WTC11 (cell line): ENCODE measurements at regions not wholly inside any gene's neighbourhood (a gene's known extent, or its start where the extent isn't known, plus 50 kb on each side); places are given as distances from the start of the nearest gene placed in this dataset.

Experiments used
- ATAC-seq: fragments of 200-7000 bp; cut with Tn5 transposase; 2 replicates; pipeline ENCODE4 v1.10.0; 2021; ENCODE audit warnings: mild to moderate bottlenecking, moderate library complexity
- CTCF ChIA-PET: fragments of 300-600 bp; sonication (Branson Sonifier 250); formaldehyde crosslinking; loops from one replicate; lab custom pipeline; 2021; ENCODE audit warnings: antibody characterized with exemption; lab: Charles Lee
- POLR2A ChIA-PET: fragments of 350-600 bp; sonication (Branson Sonifier 250); formaldehyde crosslinking; loops from one replicate; lab custom pipeline; 2021; ENCODE audit warnings: antibody characterized with exemption; lab: Charles Lee
- DNase-seq: peaks from one replicate; pipeline ENCODE4 v3.0.0; 2021; ENCODE audit warnings: low spot score
- H3K27ac Mint-ChIP-seq: 2 replicates; pipeline ENCODE4 v1.8.0; 2021; ENCODE audit warnings: mixed read lengths
- H3K27me3 Mint-ChIP-seq: 2 replicates; pipeline ENCODE4 v1.8.0; 2021; ENCODE audit warnings: low read depth, mild to moderate bottlenecking, moderate library complexity, mixed read lengths
- H3K36me3 Mint-ChIP-seq: 2 replicates; pipeline ENCODE4 v1.8.0; 2021; ENCODE audit warnings: mixed read lengths
- H3K4me1 Mint-ChIP-seq: 2 replicates; pipeline ENCODE4 v1.8.0; 2022; ENCODE audit warnings: mixed read lengths
- H3K4me3 Mint-ChIP-seq: 2 replicates; pipeline ENCODE4 v1.8.0; 2021; ENCODE audit warnings: mild to moderate bottlenecking, moderate library complexity, mixed read lengths
- H3K9me3 Mint-ChIP-seq: 2 replicates; pipeline ENCODE4 v1.8.0; 2021; ENCODE audit warnings: mixed read lengths
- AR ChIP-seq: fragments of 250-450 bp; sonication (Bioruptor Pico); IDR thresholded peaks from 2 replicates; pipeline ENCODE4 v1.9.0; 2021; ENCODE audit warnings: mild to moderate bottlenecking
- ARID4B ChIP-seq: sonication (generic); formaldehyde crosslinking; IDR thresholded peaks from 2 replicates; pipeline ENCODE4 v1.8.0; 2023; ENCODE audit warnings: missing genetic modification reagents, mild to moderate bottlenecking, borderline replicate concordance
- ATF3 ChIP-seq: sonication (generic); formaldehyde crosslinking; conservative IDR thresholded peaks from 2 replicates; pipeline ENCODE4 v1.8.1; 2022; ENCODE audit warnings: mild to moderate bottlenecking, missing genetic modification reagents
- ESRRA ChIP-seq: sonication (generic); formaldehyde crosslinking; IDR thresholded peaks from 2 replicates; pipeline ENCODE4 v1.8.1; 2022; ENCODE audit warnings: mild to moderate bottlenecking, missing genetic modification reagents, borderline replicate concordance
- IRF1 ChIP-seq: sonication (generic); formaldehyde crosslinking; IDR thresholded peaks from 2 replicates; pipeline ENCODE4 v1.8.0; 2023; ENCODE audit warnings: missing genetic modification reagents
- JAZF1 ChIP-seq: fragments of 250-450 bp; sonication (Bioruptor Pico); IDR thresholded peaks from 2 replicates; pipeline ENCODE4 v1.9.0; 2021; ENCODE audit warnings: moderate library complexity, mild to moderate bottlenecking, inconsistent platforms
- NFATC4 ChIP-seq: fragments of 250-450 bp; sonication (Bioruptor Pico); IDR thresholded peaks from 2 replicates; pipeline ENCODE4 v1.9.0; 2021; ENCODE audit warnings: mild to moderate bottlenecking
- NFE2L1 ChIP-seq: sonication (generic); formaldehyde crosslinking; IDR thresholded peaks from 2 replicates; pipeline ENCODE4 v1.8.1; 2023; ENCODE audit warnings: missing genetic modification reagents
- SMAD4 ChIP-seq: sonication (generic); formaldehyde crosslinking; IDR thresholded peaks from 2 replicates; pipeline ENCODE4 v1.8.0; 2022; ENCODE audit warnings: mild to moderate bottlenecking, missing genetic modification reagents
- SP1 ChIP-seq: sonication (generic); formaldehyde crosslinking; conservative IDR thresholded peaks from 2 replicates; pipeline ENCODE4 v1.8.1; 2022; ENCODE audit warnings: missing genetic modification reagents
- STAT6 ChIP-seq: sonication (generic); formaldehyde crosslinking; conservative IDR thresholded peaks from 2 replicates; pipeline ENCODE4 v1.8.1; 2023; ENCODE audit warnings: mild to moderate bottlenecking, low read depth, missing genetic modification reagents, moderate library complexity
- ZNF281 ChIP-seq: sonication (generic); formaldehyde crosslinking; IDR thresholded peaks from 2 replicates; pipeline ENCODE4 v1.8.0; 2023; ENCODE audit warnings: mild to moderate bottlenecking, missing genetic modification reagents
- ZNF416 ChIP-seq: fragments of 250-450 bp; sonication (Bioruptor Pico); IDR thresholded peaks from 2 replicates; pipeline ENCODE4 v1.9.0; 2021; ENCODE audit warnings: mild to moderate bottlenecking, inconsistent platforms

GRCh38 chr3:76365275-76365674 lies 579.9 kb upstream of the ZNF717 start:
- no peak for ATAC-seq
- POLR2A ChIA-PET, result no interaction called here
- no peak overlapping the region for H3K27ac Mint-ChIP-seq

GRCh38 chr3:76367281-76367680 lies 581.9 kb upstream of the ZNF717 start:
- Mint-ChIP-seq H3K36me3 (no peaks in the 10 kb centered on the region), H3K9me3 (no peaks in the 10 kb centered on the region), H3K27ac (no peak overlapping the region), H3K4me1 (peaks cover 24% of the 10 kb centered on the region), H3K4me3 (no peak overlapping the region), H3K27me3 (no peaks in the 10 kb centered on the region)
- no peak for ATAC-seq
- POLR2A ChIA-PET, result no interaction called here
- no peak for DNase-seq
- TF ChIP-seq STAT6 (CRISPR knock-in tag), result no peak
- TF ChIP-seq ZNF281 (CRISPR knock-in tag), result no peak
- TF ChIP-seq SP1 (CRISPR knock-in tag), result no peak
- TF ChIP-seq SMAD4 (CRISPR knock-in tag), result no peak
- no peak for TF ChIP-seq ESRRA (CRISPR knock-in tag)
- no peak for TF ChIP-seq IRF1
- TF ChIP-seq ZNF416, result no peak
- TF ChIP-seq ARID4B (CRISPR knock-in tag), result no peak
- TF ChIP-seq ATF3 (CRISPR knock-in tag), result no peak
- no peak for TF ChIP-seq NFATC4
- no peak for TF ChIP-seq AR (CRISPR knock-in tag)
- no peak for TF ChIP-seq NFE2L1 (CRISPR knock-in tag)
- CTCF ChIA-PET, result no interaction called here

More at GRCh38 chr3:76365275-76365674, 579.9 kb upstream of the ZNF717 start:
- H3K36me3 Mint-ChIP-seq, result no peaks in the 10 kb centered on the region
- H3K27me3 Mint-ChIP-seq, result no peaks in the 10 kb centered on the region
- TF ChIP-seq JAZF1 (CRISPR knock-in tag), result no peak
- CTCF ChIA-PET, result no interaction called here
- no peak overlapping the region for H3K4me3 Mint-ChIP-seq
- H3K9me3 Mint-ChIP-seq, result no peaks in the 10 kb centered on the region
- H3K4me1 Mint-ChIP-seq, result peaks cover 24% of the 10 kb centered on the region
- no peak for DNase-seq
